ENCODE measurements at regions not wholly inside any gene's neighbourhood (a gene's known extent, or its start where the extent isn't known, plus 50 kb on each side); places are given as distances from the start of the nearest gene placed in this dataset.

- DNase-seq, result no peak
These were observed 51.2 kb upstream of the ROCK1 start for GRCh38 chr18:21162786-21163185.

GRCh38 chr18:21163647-21164547 lies 52.3 kb upstream of the ROCK1 start:
- DNase-seq, result no peak

DNA sequence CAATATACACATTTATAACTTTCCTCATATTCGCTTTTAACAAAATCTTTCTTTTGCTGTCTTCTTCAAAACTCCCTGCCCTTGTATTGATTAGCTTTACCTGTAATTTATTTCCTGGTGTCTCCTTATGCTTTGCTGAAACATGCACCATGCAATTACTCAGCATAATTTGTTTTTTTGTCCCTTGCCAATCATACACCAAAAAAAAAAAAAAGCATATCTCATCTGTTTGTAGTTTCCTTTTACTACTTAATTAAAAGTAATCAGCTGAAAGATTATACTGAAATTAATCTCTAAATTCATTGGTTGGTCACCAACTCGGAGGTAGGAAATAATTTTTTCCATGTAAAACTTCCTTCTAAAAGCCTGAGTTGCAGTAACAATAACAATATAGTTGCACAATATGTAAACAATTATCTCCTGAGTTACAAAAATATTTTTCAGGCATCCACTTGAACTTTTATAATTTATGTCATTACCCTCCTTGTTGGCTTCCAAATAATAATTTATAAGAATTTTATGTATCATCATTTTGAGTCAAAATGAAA lies 53.0 kb upstream of the ROCK1 start:
- DNase-seq, result no peak

DNA sequence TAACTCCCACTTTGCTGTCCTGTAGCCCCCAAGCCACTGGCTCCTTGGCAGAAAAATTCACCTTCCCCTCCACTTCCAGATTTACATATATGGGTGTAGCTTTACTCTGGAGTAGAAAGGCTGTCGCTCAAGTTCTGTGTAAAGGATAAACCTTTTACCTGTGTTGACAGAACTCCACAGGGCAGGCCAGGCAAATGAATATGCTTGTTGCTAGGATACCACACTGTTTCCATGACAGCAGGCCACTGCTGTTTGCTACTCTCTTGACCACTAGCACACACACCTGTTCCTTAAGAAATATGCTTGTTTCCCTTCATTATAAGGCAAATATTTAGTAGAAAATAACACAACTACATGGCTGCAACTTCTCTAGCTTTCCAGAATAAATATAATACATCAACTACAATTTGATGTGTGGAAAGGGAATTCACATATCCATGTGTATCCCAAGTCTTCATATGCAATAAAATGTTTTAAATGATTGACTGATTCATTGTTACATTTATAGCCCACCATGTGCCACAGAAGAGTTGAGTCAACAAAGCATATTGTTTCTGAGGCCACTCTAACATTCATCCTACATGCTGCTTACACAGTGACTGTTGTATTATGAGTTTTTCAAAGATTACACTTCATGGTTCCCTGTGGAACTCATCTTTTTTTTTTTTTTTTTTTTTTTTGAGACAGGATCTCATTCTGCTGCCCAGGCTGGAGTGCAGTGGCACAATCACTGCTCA lies 56.2 kb upstream of the ROCK1 start:
- no peak for DNase-seq

GRCh38 chr18:21168880-21169279 lies 57.3 kb upstream of the ROCK1 start:
- no peak for DNase-seq

DNA sequence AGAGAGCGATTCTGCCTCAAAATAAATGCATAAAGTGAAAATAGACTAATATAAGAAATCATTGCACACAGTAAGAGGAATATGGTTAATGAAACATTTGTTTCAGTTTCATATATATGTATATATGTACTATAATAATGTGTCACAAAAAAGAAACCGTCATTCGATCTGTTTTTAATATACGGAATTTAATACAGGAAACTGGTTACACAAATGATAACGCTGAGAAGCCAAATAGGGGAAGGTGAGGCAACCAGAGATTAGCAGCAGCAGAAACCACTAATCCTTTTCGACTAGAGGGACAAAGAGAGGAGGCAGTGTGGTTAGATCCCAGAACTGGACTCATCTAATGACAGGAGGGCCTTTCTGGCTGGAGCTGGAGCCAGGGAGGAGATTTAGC lies 64.2 kb upstream of the GREB1L start:
- DNase-seq, result no peak

DNA sequence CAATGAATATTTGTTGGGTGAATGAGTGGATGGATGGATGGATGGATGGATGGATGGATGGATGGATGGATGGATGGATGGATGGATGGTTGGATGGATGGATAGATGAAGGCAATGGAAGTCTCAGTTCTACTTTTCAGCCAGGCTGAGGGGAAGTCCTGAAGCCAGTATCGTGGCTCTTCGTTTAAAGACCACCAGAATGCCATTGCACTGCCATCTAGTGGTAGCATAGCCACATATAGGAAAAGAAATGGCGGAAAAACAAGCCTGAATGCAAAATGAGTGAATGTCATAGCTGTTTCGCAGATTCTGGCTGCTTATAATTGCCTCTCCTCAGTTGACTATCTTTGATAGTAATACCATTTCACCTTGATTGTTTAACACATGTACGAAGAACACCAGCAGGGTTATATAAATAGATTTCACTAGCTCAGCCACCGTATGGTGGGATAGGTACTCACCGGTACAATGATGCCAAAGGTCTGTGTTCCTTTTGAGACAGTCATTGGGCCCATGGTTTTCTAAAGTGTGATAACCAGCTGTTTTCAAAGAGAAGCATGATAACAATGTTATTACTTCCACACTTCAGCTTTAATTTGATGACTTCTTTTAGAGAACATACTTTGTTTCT lies 62.3 kb upstream of the GREB1L start:
- peak; percentile 51 for DNase-seq

- no peak for DNase-seq
These were observed 61.4 kb upstream of the GREB1L start for GRCh38 chr18:21180588-21180987.

- no peak for DNase-seq
These were observed 60.3 kb upstream of the GREB1L start for GRCh38 chr18:21181766-21182165.

DNA sequence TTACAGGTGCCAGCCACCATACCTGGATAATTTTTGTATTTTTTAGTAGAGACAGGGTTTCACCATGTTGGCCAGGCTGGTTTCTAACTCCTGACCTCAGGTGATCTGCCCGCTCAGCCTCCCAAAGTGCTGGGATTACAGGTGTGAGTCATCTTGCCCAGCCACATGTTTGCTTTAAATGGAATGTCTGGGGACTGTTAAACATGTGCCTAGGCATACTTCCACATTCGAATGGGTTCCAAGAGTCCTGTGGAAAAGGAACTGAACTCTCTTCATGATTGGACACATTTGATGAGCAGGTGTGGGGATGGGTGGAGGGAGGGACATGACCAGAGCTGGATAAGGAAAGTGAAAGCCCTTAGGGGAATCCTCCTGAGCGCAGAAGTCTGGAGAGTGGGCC lies 58.4 kb upstream of the GREB1L start:
- DNase-seq, result no peak

DNA sequence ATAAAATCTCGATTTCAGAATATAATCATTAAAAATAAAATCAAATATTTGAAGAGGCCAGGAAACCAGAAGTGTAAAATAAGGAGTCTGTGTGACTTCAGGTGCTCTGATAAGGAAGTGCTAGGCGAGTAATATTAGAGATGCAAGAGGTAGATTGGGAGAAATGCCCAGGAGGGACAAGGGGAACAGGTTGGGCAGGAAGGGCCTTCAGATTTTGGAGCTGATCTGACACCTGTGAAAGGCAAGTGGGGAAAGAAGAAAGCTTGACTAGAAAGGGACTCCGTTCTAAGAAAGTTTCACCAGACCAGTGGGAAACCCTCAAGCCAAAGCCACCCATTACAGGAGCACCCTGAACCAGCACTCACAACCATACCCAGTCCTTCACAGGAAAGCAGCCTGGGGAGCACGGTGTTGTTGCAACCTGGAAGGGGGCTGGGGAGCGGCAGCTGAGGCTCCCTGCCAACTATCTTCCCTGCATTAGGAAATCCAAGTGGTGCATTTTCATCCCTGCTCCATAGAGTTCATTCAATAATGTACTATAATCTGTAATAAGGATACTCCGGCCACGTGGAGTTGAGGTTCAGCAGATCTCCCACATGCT lies 57.5 kb upstream of the GREB1L start:
- DNase-seq, result no peak

- DNase-seq, result no peak
These were observed 54.1 kb upstream of the GREB1L start for GRCh38 chr18:21187886-21188285.

DNA sequence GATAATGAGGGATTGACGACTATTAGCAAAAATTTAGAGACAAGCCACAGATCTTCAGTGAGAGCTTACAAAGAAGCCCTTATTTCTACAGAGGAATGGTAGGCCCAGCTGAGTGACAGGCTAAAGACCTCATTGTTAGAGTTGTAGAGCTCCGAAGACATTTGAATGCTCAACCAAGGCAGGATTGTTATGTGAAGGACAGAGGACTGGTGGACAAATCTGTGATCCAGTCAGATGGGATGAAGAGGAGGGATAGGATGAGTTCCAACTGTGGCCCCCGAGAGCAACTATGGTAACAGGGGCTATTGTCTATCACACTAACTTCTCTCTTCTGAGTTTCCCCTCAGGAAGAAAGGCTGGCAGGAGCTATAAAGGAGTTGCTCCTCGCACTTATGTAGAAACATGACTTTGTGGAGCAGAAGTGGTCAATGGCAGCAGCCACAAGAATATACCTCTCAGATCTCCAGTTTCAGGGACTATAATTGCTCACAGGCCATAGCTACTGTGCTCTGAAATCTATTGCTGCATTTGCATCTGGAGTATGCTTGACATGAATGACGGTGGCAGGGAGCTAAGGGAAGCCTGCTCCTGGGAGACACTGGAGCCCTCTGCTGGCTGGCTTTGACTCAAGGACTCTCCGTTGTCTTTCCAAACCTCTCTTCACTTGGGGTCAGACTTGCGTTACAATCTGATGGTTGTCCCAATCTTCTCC lies 50.3 kb upstream of the GREB1L start:
- peak; percentile 13 for DNase-seq
